GM12891 (cell line): ENCODE measurements at regions not wholly inside any gene's neighbourhood (a gene's known extent, or its start where the extent isn't known, plus 50 kb on each side); places are given as distances from the start of the nearest gene placed in this dataset.

Experiments
- DNase-seq: peaks from one replicate; pipeline ENCODE4 v3.0.0; 2011; ENCODE audit warnings: low spot score; ENCODE audit not compliant: insufficient read length
- FAIRE-seq: peaks from 2 replicates; lab custom pipeline; 2011; peaks lifted over from hg19 to GRCh38; lab: Jason Lieb, UNC
- PAX5 ChIP-seq: IDR thresholded peaks from 2 replicates; pipeline ENCODE4 v1.6.1; 2011; ENCODE audit warnings: low read length, moderate library complexity, mild to moderate bottlenecking; ENCODE audit not compliant: insufficient read depth, severe bottlenecking
- POLR2A ChIP-seq: IDR thresholded peaks from 2 replicates; pipeline ENCODE4 v1.6.1; 2011; ENCODE audit warnings: low read depth, low read length, control low read depth
- POLR2AphosphoS5 ChIP-seq: IDR thresholded peaks from 2 replicates; pipeline ENCODE4 v1.6.1; 2011; ENCODE audit warnings: low read depth, low read length, control low read depth
- POU2F2 ChIP-seq: IDR thresholded peaks from 2 replicates; pipeline ENCODE4 v1.6.1; 2011; ENCODE audit warnings: low read depth, mild to moderate bottlenecking, control low read depth, low read length, moderate library complexity
- SPI1 ChIP-seq: IDR thresholded peaks from 2 replicates; pipeline ENCODE4 v1.6.1; 2011; ENCODE audit warnings: low read depth, low read length, control low read depth
- TAF1 ChIP-seq: IDR thresholded peaks from 2 replicates; pipeline ENCODE4 v1.6.1; 2011; ENCODE audit warnings: low read depth, low read length, control low read depth

- DNase-seq, result no peak
- TF ChIP-seq POLR2A, result no peak
- no peak for FAIRE-seq
Measured at GRCh38 chr13:112124141-112124540, 57.2 kb downstream of the SOX1 start.

- TF ChIP-seq POLR2AphosphoS5, result no peak
- TF ChIP-seq SPI1, result no peak
- no peak for TF ChIP-seq TAF1
- no peak for TF ChIP-seq PAX5
- TF ChIP-seq POU2F2, result no peak
- no peak for TF ChIP-seq POLR2A
- FAIRE-seq (no peak), DNase-seq (no peak)
Measured at GRCh38 chr13:112127564-112128330, 60.8 kb downstream of the SOX1 start.

GRCh38 chr13:112128331-112128610 is 61.3 kb downstream of the SOX1 start:
- no peak for DNase-seq
- TF ChIP-seq POLR2A (no peak), SPI1 (no peak), TAF1 (no peak), POLR2AphosphoS5 (no peak), POU2F2 (no peak), PAX5 (no peak)
- FAIRE-seq, result no peak

- DNase-seq, result no peak
- no peak for TF ChIP-seq POU2F2
- no peak for TF ChIP-seq SPI1
- TF ChIP-seq TAF1, result no peak
- no peak for TF ChIP-seq POLR2A
- no peak for TF ChIP-seq POLR2AphosphoS5
- no peak for TF ChIP-seq PAX5
- no peak for FAIRE-seq
Measured at GRCh38 chr13:112130418-112130817, 63.5 kb downstream of the SOX1 start.

GRCh38 chr13:112131081-112131712 is 64.2 kb downstream of the SOX1 start:
- FAIRE-seq (no peak), DNase-seq (no peak)
- no peak for TF ChIP-seq POLR2AphosphoS5
- TF ChIP-seq SPI1, result no peak
- no peak for TF ChIP-seq POU2F2
- TF ChIP-seq POLR2A, result no peak
- TF ChIP-seq TAF1, result no peak
- TF ChIP-seq PAX5, result no peak

GRCh38 chr13:112131713-112132113 is 64.8 kb downstream of the SOX1 start:
- no peak for TF ChIP-seq TAF1
- FAIRE-seq, result no peak
- DNase-seq, result no peak

GRCh38 chr13:112132142-112132541 is 65.2 kb downstream of the SOX1 start:
- DNase-seq (no peak), FAIRE-seq (no peak)
- no peak for TF ChIP-seq PAX5
- no peak for TF ChIP-seq POLR2AphosphoS5
- no peak for TF ChIP-seq POU2F2
- TF ChIP-seq TAF1, result no peak
- no peak for TF ChIP-seq SPI1
- no peak for TF ChIP-seq POLR2A

GRCh38 chr13:112132619-112133018 is 65.7 kb downstream of the SOX1 start:
- DNase-seq, result no peak
- FAIRE-seq, result no peak
- TF ChIP-seq PAX5, result no peak
- TF ChIP-seq SPI1, result no peak
- no peak for TF ChIP-seq TAF1
- no peak for TF ChIP-seq POLR2A

- DNase-seq (no peak), FAIRE-seq (no peak)
- TF ChIP-seq POU2F2 (no peak), TAF1 (no peak), SPI1 (no peak), PAX5 (no peak), POLR2A (no peak), POLR2AphosphoS5 (no peak)
Measured at GRCh38 chr13:112133499-112134390, 66.8 kb downstream of the SOX1 start.
